Neural cell (in vitro differentiated cells): ENCODE measurements at regions not wholly inside any gene's neighbourhood (a gene's known extent, or its start where the extent isn't known, plus 50 kb on each side); places are given as distances from the start of the nearest gene placed in this dataset.

Experiments
- EP300 ChIP-seq: fragments of 450-650 bp; conservative IDR thresholded peaks from 2 replicates; pipeline ENCODE4 v1.6.1; 2014; ENCODE audit warnings: antibody characterized with exemption, mild to moderate bottlenecking, moderate library complexity; ENCODE audit not compliant: poor library complexity, severe bottlenecking
- EZH2 ChIP-seq: fragments of 200-600, 300-800 bp; shearing (Covaris generic), sonication (generic); IDR thresholded peaks from 2 replicates; pipeline ENCODE4 v1.6.1; 2014; ENCODE audit warnings: antibody characterized with exemption, low read length, borderline replicate concordance, mild to moderate bottlenecking; ENCODE audit not compliant: insufficient read depth, poor library complexity, severe bottlenecking
- POLR2AphosphoS5 ChIP-seq: IDR thresholded peaks from 2 replicates; pipeline ENCODE4 v1.6.1; 2012
- REST ChIP-seq: IDR thresholded peaks from 2 replicates; pipeline ENCODE4 v1.6.1; 2012; ENCODE audit warnings: borderline replicate concordance
- TAF1 ChIP-seq: IDR thresholded peaks from 2 replicates; pipeline ENCODE4 v1.6.1; 2012; ENCODE audit warnings: low read depth
- TF ChIP-seq, protein P1 (sequence below): fragments of 450-650 bp; IDR thresholded peaks from 2 replicates; pipeline ENCODE4 v1.5.1; 2014; ENCODE audit warnings: antibody characterized with exemption, mild to moderate bottlenecking, moderate library complexity; ENCODE audit not compliant: poor library complexity, severe bottlenecking

- TF ChIP-seq, protein P1, sequence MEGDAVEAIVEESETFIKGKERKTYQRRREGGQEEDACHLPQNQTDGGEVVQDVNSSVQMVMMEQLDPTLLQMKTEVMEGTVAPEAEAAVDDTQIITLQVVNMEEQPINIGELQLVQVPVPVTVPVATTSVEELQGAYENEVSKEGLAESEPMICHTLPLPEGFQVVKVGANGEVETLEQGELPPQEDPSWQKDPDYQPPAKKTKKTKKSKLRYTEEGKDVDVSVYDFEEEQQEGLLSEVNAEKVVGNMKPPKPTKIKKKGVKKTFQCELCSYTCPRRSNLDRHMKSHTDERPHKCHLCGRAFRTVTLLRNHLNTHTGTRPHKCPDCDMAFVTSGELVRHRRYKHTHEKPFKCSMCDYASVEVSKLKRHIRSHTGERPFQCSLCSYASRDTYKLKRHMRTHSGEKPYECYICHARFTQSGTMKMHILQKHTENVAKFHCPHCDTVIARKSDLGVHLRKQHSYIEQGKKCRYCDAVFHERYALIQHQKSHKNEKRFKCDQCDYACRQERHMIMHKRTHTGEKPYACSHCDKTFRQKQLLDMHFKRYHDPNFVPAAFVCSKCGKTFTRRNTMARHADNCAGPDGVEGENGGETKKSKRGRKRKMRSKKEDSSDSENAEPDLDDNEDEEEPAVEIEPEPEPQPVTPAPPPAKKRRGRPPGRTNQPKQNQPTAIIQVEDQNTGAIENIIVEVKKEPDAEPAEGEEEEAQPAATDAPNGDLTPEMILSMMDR = peak; percentile 92
- TF ChIP-seq EZH2 (no peak), POLR2AphosphoS5 (no peak), REST (peak; percentile 17), TAF1 (no peak), EP300 (no peak)
Observed at GRCh38 chr9:117487555-117488175, 72.8 kb upstream of the ASTN2 start.
